Endothelial cell (in vitro differentiated cells): ENCODE measurements at regions not wholly inside any gene's neighbourhood (a gene's known extent, or its start where the extent isn't known, plus 50 kb on each side); places are given as distances from the start of the nearest gene placed in this dataset.

Experiments
- DNase-seq: peaks from one replicate; pipeline ENCODE4 v3.0.0; 2021; ENCODE audit warnings: low spot score
- H3K27ac Mint-ChIP-seq: one replicate; pipeline ENCODE4 v1.8.0; 2021; ENCODE audit warnings: mixed read lengths, inconsistent platforms; ENCODE audit not compliant: unreplicated experiment
- H3K27me3 Mint-ChIP-seq: one replicate; pipeline ENCODE4 v1.8.0; 2021; ENCODE audit warnings: mild to moderate bottlenecking, moderate library complexity, mixed read lengths, inconsistent platforms; ENCODE audit not compliant: unreplicated experiment
- H3K36me3 Mint-ChIP-seq: one replicate; pipeline ENCODE4 v1.8.0; 2021; ENCODE audit warnings: mild to moderate bottlenecking, low read depth, mixed read lengths, inconsistent platforms; ENCODE audit not compliant: unreplicated experiment
- H3K4me1 Mint-ChIP-seq: one replicate; pipeline ENCODE4 v1.8.0; 2021; ENCODE audit warnings: mild to moderate bottlenecking, mixed read lengths, inconsistent platforms; ENCODE audit not compliant: unreplicated experiment
- H3K4me3 Mint-ChIP-seq: one replicate; pipeline ENCODE4 v1.8.0; 2021; ENCODE audit warnings: mild to moderate bottlenecking, mixed read lengths, inconsistent platforms; ENCODE audit not compliant: unreplicated experiment
- H3K9me3 Mint-ChIP-seq: one replicate; pipeline ENCODE4 v1.8.0; 2021; ENCODE audit warnings: mixed read lengths, inconsistent platforms; ENCODE audit not compliant: unreplicated experiment
- TF ChIP-seq, protein P1 (sequence below): fragments of 200-600 bp; sonication (generic); IDR thresholded peaks from one replicate; pipeline ENCODE4 v1.5.0; 2021; ENCODE audit warnings: antibody characterized with exemption; ENCODE audit not compliant: unreplicated experiment

DNA sequence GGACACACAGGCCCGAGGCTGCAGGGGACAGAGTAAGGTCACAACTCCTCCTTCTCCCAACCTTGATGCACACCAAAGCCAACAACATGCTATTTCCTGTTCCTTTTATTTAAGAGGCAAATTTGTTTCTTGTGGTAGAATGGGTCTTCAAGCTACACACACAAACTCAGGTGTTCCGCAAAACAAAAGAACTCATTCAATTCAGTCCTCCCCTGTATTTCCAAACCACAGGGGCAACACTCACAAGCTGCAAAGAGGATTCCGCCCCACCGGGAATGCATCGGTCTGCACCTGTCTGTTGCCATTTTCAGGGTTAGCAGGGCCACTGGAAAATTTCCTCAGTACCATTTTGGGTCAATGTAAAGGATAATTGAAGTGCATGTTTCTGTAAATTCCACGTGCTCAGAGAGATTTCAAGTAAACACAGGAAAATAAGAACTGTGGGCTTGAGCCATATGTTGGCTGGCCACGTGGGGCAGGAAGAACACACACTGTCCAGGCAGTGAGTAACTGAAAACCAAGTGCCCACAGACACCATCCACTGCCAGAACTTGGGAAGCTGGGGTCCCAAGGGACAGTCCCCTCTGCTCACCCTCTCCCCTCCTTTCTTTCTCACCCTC is 145.2 kb upstream of the ERG start:
- no peak overlapping the region for H3K27ac Mint-ChIP-seq
- H3K4me3 Mint-ChIP-seq: no peak overlapping the region
- DNase-seq: no peak
- H3K36me3 Mint-ChIP-seq: no peaks in the 10 kb centered on the region
- no peaks in the 10 kb centered on the region for H3K27me3 Mint-ChIP-seq
- H3K9me3 Mint-ChIP-seq: no peaks in the 10 kb centered on the region
- peaks cover 3% of the 10 kb centered on the region for H3K4me1 Mint-ChIP-seq
- TF ChIP-seq, protein P1, sequence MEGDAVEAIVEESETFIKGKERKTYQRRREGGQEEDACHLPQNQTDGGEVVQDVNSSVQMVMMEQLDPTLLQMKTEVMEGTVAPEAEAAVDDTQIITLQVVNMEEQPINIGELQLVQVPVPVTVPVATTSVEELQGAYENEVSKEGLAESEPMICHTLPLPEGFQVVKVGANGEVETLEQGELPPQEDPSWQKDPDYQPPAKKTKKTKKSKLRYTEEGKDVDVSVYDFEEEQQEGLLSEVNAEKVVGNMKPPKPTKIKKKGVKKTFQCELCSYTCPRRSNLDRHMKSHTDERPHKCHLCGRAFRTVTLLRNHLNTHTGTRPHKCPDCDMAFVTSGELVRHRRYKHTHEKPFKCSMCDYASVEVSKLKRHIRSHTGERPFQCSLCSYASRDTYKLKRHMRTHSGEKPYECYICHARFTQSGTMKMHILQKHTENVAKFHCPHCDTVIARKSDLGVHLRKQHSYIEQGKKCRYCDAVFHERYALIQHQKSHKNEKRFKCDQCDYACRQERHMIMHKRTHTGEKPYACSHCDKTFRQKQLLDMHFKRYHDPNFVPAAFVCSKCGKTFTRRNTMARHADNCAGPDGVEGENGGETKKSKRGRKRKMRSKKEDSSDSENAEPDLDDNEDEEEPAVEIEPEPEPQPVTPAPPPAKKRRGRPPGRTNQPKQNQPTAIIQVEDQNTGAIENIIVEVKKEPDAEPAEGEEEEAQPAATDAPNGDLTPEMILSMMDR: no peak

DNA sequence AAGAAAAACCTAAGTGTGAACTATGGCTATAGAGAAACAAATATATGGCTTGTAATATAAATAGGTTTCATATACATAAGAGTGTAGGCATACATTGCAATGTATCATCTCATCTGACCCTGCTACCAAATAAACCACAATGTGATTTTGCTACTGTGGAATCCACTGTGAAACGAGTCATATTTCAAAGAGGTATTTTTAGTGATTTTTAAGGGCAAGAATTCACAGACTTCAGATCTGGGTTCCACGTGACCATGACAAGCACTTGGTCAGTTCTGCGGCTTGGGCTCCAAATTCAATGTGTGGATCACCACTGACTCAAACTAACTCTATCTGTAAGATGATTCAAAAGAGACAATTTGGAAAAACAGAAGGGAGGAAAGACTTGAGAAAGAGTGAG is 147.0 kb upstream of the ERG start:
- Mint-ChIP-seq H3K4me1 (peaks cover 3% of the 10 kb centered on the region), H3K27ac (no peak overlapping the region), H3K27me3 (no peaks in the 10 kb centered on the region), H3K9me3 (no peaks in the 10 kb centered on the region), H3K4me3 (no peak overlapping the region), H3K36me3 (no peaks in the 10 kb centered on the region)
- TF ChIP-seq, protein P1: no peak
- no peak for DNase-seq

DNA sequence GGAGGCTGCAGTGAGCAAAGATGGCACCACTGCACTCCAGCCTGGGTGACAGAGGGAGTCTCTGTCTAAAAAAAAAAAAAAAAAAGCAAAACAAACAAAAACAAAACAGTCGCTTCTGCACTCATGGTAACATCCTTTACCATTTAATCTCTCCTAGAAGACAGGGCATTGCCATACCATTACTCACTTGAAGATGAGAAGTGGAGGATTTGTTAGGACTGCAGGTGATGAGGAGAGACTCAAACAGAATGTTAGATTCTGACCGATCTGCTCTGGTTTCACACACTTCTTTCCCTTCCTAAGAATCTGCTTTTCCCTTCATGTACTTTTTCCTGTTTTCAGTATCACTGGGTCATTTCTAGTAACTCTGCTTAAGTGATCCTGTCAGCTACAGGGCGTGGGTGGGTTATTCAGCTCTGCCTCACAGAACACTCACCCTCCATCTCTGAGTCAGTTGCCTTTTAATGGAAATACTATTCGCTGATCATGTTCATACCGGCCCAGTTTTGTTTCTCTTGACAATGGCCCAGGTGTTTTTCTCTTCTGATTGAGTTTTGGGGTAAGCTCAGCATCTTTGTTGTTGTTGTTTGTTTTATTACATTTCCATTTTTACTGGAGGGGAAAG is 148.0 kb upstream of the ERG start:
- no peak for DNase-seq
- no peaks in the 10 kb centered on the region for H3K9me3 Mint-ChIP-seq
- no peaks in the 10 kb centered on the region for H3K27me3 Mint-ChIP-seq
- no peak overlapping the region for H3K4me3 Mint-ChIP-seq
- no peak overlapping the region for H3K27ac Mint-ChIP-seq
- peaks cover 3% of the 10 kb centered on the region for H3K4me1 Mint-ChIP-seq
- TF ChIP-seq, protein P1: no peak
- H3K36me3 Mint-ChIP-seq: no peaks in the 10 kb centered on the region

DNA sequence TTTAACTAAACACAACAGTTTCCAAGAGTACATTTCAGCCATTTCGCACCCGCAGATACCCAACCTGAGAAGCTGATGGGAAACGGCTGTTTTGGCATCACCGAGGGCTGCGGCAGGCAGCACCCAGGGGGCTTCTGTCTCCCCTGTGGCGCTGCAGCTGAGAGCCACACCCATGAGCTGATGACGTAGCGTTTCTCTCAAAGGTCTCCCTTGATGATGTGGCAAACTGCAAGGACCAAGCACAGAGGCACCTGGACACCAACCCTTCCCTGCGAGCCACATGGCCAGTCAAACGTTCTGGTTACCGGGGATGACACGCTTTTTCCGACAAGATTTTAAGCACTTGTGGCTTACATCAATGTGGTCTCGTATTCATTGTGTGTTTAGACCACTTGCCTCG is 150.8 kb upstream of the ERG start:
- Mint-ChIP-seq H3K9me3 (no peaks in the 10 kb centered on the region), H3K4me1 (no peaks in the 10 kb centered on the region), H3K4me3 (no peak overlapping the region), H3K36me3 (no peaks in the 10 kb centered on the region), H3K27me3 (no peaks in the 10 kb centered on the region), H3K27ac (no peak overlapping the region)
- TF ChIP-seq, protein P1: no peak
- no peak for DNase-seq

DNA sequence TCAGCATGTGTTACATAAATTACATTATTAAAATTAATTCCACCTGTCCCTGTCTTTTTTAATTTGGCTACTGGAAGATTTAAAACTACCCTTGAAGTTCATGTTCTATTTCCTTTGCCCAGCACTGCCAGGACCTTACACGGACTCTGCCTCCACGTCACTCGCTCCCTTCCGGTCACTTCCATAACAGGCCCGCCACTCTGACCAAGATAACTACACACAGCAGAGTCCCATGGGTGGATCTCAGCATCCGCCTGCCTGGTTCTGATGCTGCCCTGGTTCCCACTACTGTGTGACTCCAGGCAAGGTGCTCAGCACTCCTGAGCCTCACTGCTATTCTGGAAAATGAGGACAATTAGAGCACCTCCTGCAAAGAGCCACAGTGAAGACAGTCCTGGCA is 153.3 kb upstream of the ERG start:
- H3K9me3 Mint-ChIP-seq: no peaks in the 10 kb centered on the region
- H3K36me3 Mint-ChIP-seq: no peaks in the 10 kb centered on the region
- H3K27ac Mint-ChIP-seq: no peak overlapping the region
- H3K4me1 Mint-ChIP-seq: no peaks in the 10 kb centered on the region
- H3K27me3 Mint-ChIP-seq: no peaks in the 10 kb centered on the region
- TF ChIP-seq, protein P1: no peak
- H3K4me3 Mint-ChIP-seq: no peak overlapping the region
- no peak for DNase-seq
